Fibroblast of lung (primary cell): ENCODE measurements at regions not wholly inside any gene's neighbourhood (a gene's known extent, or its start where the extent isn't known, plus 50 kb on each side); places are given as distances from the start of the nearest gene placed in this dataset.

ENCODE experiments used
- EZH2 ChIP-seq: IDR thresholded peaks from 2 replicates; pipeline ENCODE4 v1.5.1; 2012; ENCODE audit warnings: low read length, control low read depth, mild to moderate bottlenecking; ENCODE audit errors: missing control alignments
- TF ChIP-seq, protein P1 (sequence below), 2 donors: IDR thresholded peaks in 1 of 2; conservative IDR thresholded peaks in 1 of 2; 1 replicate in 1 of 2; 2 replicates in 1 of 2; pipeline ENCODE4 v1.5.1; 2011 to 2012; ENCODE audit warnings: low read length in 2 of 2, control low read depth in 1 of 2, inconsistent platforms in 1 of 2, low read depth in 1 of 2, mild to moderate bottlenecking in 1 of 2

DNA sequence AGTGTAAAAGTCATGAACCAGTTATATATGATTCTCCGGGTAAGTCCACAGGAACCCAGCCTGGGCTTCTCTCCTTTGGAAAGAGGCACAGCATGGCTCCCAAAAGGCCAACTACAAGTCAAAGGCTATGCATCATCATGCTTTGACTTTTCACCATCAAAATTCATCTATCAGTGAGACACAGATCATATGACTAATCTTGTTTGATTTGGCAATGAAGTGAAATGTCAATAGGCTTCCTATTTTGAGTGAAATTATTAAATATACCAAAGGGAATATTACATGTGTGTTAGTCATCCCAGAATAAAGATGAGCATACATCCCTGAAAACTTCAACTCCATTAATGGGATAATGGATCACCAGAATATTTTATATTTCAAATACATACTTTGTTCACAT, 83.5 kb upstream of the ADGRL2 start:
- TF ChIP-seq, protein P1, sequence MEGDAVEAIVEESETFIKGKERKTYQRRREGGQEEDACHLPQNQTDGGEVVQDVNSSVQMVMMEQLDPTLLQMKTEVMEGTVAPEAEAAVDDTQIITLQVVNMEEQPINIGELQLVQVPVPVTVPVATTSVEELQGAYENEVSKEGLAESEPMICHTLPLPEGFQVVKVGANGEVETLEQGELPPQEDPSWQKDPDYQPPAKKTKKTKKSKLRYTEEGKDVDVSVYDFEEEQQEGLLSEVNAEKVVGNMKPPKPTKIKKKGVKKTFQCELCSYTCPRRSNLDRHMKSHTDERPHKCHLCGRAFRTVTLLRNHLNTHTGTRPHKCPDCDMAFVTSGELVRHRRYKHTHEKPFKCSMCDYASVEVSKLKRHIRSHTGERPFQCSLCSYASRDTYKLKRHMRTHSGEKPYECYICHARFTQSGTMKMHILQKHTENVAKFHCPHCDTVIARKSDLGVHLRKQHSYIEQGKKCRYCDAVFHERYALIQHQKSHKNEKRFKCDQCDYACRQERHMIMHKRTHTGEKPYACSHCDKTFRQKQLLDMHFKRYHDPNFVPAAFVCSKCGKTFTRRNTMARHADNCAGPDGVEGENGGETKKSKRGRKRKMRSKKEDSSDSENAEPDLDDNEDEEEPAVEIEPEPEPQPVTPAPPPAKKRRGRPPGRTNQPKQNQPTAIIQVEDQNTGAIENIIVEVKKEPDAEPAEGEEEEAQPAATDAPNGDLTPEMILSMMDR (conservative IDR thresholded peaks at IDR 0.05 in 1 of 2, IDR thresholded peaks at IDR 0.05 in 1 of 2; ENCODE audit: low read depth in 1 of 2, low read length in 2 of 2), result no peak
- TF ChIP-seq EZH2, result no peak
